ENCODE measurements at regions not wholly inside any gene's neighbourhood (a gene's known extent, or its start where the extent isn't known, plus 50 kb on each side); places are given as distances from the start of the nearest gene placed in this dataset.

DNA sequence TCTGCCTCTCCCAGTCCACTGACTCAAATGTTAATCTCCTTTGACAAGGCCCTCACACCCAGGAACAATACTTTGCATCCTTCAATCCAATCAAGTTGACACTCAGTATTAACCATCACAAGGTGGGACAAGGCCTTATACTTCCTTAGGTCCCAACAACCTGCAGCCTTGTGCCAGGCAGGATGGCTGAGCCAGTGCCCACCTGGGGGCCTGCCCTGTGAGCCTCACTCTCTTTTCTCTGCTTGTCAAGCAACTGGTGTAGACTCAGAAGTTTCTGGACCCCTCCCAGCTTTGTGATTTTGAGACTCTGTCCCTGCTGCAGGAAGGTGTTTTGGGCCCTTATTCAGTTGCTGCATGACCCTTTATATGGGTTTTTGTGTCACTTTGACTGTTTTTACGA lies 310.0 kb upstream of the C1orf174 start:
- Histone ChIP-seq H3K4me2 (ENCODE audit: low read length) (no peak overlapping the region), H3K79me2 (no peaks in the 10 kb centered on the region), H3K4me3 (ENCODE audit: low read depth, low read length) (no peak overlapping the region)

DNA sequence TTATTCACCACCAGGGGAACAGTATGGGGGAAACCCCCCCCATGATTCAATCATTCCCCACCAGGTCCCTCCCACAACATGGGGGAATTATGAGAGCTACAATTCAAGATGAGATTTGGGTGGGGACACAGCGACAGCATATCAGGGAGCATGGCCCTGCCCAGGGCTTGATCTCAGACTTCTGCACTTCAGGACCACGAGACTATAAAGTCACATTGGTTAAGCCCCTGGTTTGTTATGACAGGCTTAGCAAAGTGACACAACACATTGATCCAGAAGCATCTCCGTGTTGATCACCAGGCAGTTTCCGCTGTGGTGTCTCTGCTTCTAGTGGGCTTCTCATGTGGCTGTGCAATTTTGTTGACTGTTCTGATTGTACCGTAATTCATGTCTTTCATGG lies 312.7 kb upstream of the C1orf174 start:
- Histone ChIP-seq H3K27me3 (ENCODE audit: control insufficient read depth, insufficient read depth, low read length) (no peaks in the 10 kb centered on the region), H2AFZ (no peak overlapping the region), H3K9ac (no peak overlapping the region), H3K27ac (no peak overlapping the region), H3K79me2 (no peaks in the 10 kb centered on the region), H3K4me3 (ENCODE audit: low read depth, low read length) (no peak overlapping the region), H3K9me3 (ENCODE audit: control insufficient read depth, low read length) (no peaks in the 10 kb centered on the region), H3K4me2 (ENCODE audit: low read length) (no peak overlapping the region), H3K36me3 (ENCODE audit: control insufficient read depth, insufficient read depth, low read length) (no peaks in the 10 kb centered on the region), H3K4me1 (no peaks in the 10 kb centered on the region)
- TF ChIP-seq, protein P1, sequence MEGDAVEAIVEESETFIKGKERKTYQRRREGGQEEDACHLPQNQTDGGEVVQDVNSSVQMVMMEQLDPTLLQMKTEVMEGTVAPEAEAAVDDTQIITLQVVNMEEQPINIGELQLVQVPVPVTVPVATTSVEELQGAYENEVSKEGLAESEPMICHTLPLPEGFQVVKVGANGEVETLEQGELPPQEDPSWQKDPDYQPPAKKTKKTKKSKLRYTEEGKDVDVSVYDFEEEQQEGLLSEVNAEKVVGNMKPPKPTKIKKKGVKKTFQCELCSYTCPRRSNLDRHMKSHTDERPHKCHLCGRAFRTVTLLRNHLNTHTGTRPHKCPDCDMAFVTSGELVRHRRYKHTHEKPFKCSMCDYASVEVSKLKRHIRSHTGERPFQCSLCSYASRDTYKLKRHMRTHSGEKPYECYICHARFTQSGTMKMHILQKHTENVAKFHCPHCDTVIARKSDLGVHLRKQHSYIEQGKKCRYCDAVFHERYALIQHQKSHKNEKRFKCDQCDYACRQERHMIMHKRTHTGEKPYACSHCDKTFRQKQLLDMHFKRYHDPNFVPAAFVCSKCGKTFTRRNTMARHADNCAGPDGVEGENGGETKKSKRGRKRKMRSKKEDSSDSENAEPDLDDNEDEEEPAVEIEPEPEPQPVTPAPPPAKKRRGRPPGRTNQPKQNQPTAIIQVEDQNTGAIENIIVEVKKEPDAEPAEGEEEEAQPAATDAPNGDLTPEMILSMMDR (IDR thresholded peaks at IDR 0.05), result no peak

More for the DNA sequence above, 310.0 kb upstream of the C1orf174 start:
- Histone ChIP-seq H3K4me1 (no peaks in the 10 kb centered on the region), H2AFZ (no peak overlapping the region), H3K27ac (no peak overlapping the region), H3K9me3 (ENCODE audit: control insufficient read depth, low read length) (no peaks in the 10 kb centered on the region), H3K27me3 (ENCODE audit: control insufficient read depth, insufficient read depth, low read length) (peaks cover 3% of the 10 kb centered on the region), H3K9ac (no peak overlapping the region), H3K36me3 (ENCODE audit: control insufficient read depth, insufficient read depth, low read length) (no peaks in the 10 kb centered on the region)
- TF ChIP-seq, protein P1 (IDR thresholded peaks at IDR 0.05), result no peak

DNA sequence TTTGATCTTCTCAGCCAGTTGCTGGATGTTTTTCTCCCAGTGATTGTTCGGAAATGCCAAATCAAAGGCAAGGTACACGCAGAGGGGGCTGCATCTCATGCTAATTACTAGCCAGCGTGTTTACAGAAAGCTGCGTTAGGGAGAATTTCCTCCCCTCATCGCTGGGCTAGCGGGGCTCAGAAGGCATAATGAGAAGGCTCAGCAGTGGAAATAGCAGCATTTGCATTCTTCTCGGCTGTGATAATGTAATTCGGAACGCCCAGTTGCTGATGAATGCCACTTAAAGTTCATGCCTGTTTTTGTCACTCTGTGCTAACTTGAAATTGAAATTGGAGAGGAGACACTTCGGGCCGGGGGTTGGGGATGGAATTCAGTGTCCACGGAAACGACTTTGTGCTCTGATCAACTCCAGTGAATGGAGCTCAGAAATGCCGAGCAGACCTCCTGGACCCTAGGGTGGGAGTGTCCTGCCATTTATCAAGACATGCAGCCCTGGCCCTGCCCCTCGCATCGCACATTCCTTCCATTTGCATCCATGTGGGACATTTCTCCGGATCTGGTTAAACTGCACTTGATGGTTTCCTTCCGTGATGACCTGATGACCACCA lies 313.4 kb upstream of the C1orf174 start:
- H3K4me3 ChIP-seq (ENCODE audit: low read depth, low read length), result no peak overlapping the region
- TF ChIP-seq, protein P1 (IDR thresholded peaks at IDR 0.05), result no peak

DNA sequence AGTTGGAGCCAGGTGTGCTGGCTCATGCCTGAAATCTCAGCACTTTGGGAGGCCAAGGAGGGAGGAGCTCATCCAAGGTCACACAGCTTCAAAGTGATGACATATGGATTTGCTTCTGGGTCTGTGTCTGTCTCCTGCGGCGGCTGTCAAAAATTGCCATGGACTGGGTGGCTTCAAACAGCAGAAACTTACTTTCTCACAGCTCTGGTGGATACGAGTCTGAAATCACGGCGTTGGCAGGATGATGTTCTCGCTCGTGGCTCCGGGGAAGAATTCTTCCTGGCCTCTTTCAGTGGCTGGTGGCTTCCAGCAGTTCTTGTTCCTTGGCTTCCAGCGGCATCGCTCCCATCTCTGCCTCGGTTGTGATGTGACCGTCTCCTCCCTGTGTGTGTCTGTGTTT lies 314.8 kb upstream of the C1orf174 start:
- no peaks in the 10 kb centered on the region for H3K4me1 ChIP-seq
- no peak overlapping the region for H2AFZ ChIP-seq
- no peaks in the 10 kb centered on the region for H3K9me3 ChIP-seq (ENCODE audit: control insufficient read depth, low read length)
- H3K79me2 ChIP-seq, result no peaks in the 10 kb centered on the region
- H3K27ac ChIP-seq, result no peak overlapping the region
- H3K27me3 ChIP-seq (ENCODE audit: control insufficient read depth, insufficient read depth, low read length), result no peaks in the 10 kb centered on the region
- TF ChIP-seq, protein P1 (IDR thresholded peaks at IDR 0.05), result no peak
- no peak overlapping the region for H3K9ac ChIP-seq
- no peak overlapping the region for H3K4me2 ChIP-seq (ENCODE audit: low read length)
- H3K4me3 ChIP-seq (ENCODE audit: low read depth, low read length), result no peak overlapping the region
- H3K36me3 ChIP-seq (ENCODE audit: control insufficient read depth, insufficient read depth, low read length), result no peaks in the 10 kb centered on the region

More for the DNA sequence above, 313.4 kb upstream of the C1orf174 start:
- H3K36me3 ChIP-seq (ENCODE audit: control insufficient read depth, insufficient read depth, low read length), result no peaks in the 10 kb centered on the region
- no peak overlapping the region for H3K4me2 ChIP-seq (ENCODE audit: low read length)
- no peak overlapping the region for H2AFZ ChIP-seq
- H3K9me3 ChIP-seq (ENCODE audit: control insufficient read depth, low read length), result no peaks in the 10 kb centered on the region
- H3K27me3 ChIP-seq (ENCODE audit: control insufficient read depth, insufficient read depth, low read length), result no peaks in the 10 kb centered on the region
- no peaks in the 10 kb centered on the region for H3K79me2 ChIP-seq
- no peak overlapping the region for H3K27ac ChIP-seq
- H3K9ac ChIP-seq, result no peak overlapping the region
- H3K4me1 ChIP-seq, result no peaks in the 10 kb centered on the region

DNA sequence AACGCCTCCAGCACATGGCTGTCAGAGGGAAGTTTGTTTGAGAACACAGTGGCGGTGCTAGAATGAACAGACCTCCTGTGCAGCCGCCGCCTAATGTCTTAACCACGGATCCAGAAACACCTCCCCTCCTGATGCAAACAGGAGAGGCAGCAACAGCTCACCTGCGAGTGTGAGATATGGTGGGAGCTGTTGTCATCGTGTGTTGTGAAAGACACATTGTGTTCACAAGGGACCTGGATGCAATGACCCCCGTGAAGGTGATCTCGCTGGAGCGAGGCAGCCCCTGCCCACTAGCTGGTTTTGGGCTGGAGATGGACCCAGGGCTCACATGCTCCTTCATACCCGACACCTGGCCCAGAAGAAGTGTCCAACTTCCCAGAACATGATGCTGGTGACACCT lies 315.3 kb upstream of the C1orf174 start:
- Histone ChIP-seq H3K36me3 (ENCODE audit: control insufficient read depth, insufficient read depth, low read length) (no peaks in the 10 kb centered on the region), H3K4me2 (ENCODE audit: low read length) (no peak overlapping the region), H3K79me2 (no peaks in the 10 kb centered on the region), H3K27ac (no peak overlapping the region), H3K4me1 (no peaks in the 10 kb centered on the region), H2AFZ (no peak overlapping the region), H3K4me3 (ENCODE audit: low read depth, low read length) (no peak overlapping the region), H3K27me3 (ENCODE audit: control insufficient read depth, insufficient read depth, low read length) (no peaks in the 10 kb centered on the region), H3K9me3 (ENCODE audit: control insufficient read depth, low read length) (no peaks in the 10 kb centered on the region), H3K9ac (no peak overlapping the region)
- TF ChIP-seq, protein P1 (IDR thresholded peaks at IDR 0.05), result no peak

Data from parathyroid adenoma (tissue), 2 donors.